HS-5 (cell line): ENCODE measurements at regions not wholly inside any gene's neighbourhood (a gene's known extent, or its start where the extent isn't known, plus 50 kb on each side); places are given as distances from the start of the nearest gene placed in this dataset.

Experiments used
- DNase-seq: peaks from one replicate; pipeline ENCODE4 v3.0.0-alpha.2; 2012; ENCODE audit warnings: low read depth

DNA sequence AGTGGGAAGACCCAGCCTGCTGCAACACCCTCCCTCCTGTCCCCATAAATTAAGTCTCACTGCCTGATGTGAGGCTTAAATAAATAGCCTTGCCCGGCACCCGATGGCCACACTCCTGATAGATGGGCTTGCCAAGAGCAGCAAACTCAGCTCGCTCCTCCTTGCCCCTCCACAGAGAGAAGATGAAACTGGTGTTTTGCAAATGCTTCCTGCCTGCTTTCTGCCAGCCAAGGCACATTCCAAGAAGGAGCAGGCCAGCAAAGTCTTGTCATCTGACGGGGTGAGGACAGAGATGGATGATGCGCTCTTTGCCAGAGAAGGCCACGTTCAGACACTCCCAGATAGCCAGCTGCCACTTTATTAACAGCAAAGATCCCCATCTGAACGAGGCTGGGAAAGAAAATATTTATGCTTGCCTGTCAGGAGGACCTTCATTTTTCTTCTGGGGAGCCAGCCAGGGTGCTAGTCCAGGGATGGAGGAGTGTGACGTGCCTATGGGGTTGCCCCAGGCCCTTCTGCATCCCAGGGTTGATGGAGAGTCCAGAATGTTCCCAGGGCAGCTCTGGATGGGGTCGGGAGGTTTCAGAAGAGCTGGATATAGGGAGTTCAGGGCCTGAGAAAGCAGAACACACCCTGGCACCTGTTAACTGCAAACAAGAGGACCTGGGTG is 265.4 kb downstream of the FOXD2 start:
- DNase-seq: no peak

GRCh38 chr1:47703981-47704596 is 266.2 kb downstream of the FOXD2 start:
- DNase-seq: no peak

DNA sequence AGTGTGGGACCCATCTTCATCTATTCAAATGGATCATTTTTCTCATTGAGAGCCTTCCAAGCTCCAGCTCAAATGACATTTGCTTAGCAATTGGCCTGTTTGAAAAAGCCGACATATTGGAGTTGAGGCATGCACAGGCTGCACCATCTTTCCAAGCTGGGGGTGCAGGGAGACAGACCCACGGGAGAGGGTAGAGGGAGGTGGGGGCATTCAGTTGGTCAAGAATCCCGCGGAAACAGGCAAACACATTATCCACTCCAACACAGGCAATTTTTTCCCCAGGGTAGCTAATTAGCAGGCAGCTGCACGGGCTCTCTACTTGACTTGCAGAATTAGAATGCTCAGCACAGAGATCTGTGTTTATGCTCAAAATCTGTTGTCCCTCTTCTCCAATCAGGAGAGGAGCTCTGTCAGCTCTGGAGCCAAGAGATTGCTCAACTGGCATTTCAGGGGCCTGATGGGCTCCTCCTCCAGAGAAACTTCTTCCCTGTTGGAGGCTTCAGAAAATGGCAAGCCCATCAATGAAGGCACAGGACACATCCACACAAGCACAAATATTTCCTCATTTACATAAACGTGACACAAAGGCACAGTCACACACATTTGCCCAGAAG is 267.8 kb downstream of the FOXD2 start:
- DNase-seq: no peak

GRCh38 chr1:47707503-47707902 is 269.7 kb downstream of the FOXD2 start:
- no peak for DNase-seq

GRCh38 chr1:47708019-47708535 is 270.2 kb downstream of the FOXD2 start:
- DNase-seq: no peak

- DNase-seq: no peak
Measured at GRCh38 chr1:47708658-47709018, 270.8 kb downstream of the FOXD2 start.

- DNase-seq: no peak
Measured at GRCh38 chr1:47709019-47709871, 271.4 kb downstream of the FOXD2 start.

GRCh38 chr1:47709872-47710231 is 272.0 kb downstream of the FOXD2 start:
- no peak for DNase-seq

GRCh38 chr1:47710329-47711071 is 272.7 kb downstream of the FOXD2 start:
- DNase-seq: no peak
